Mesenchymal stem cell (in vitro differentiated cells and primary cell): ENCODE measurements at regions not wholly inside any gene's neighbourhood (a gene's known extent, or its start where the extent isn't known, plus 50 kb on each side); places are given as distances from the start of the nearest gene placed in this dataset.

Source experiments
- DNase-seq: peaks from one replicate; pipeline ENCODE4 v3.0.0-alpha.2; 2013
- H2AFZ ChIP-seq: one replicate; pipeline ENCODE4 v1.6.1; 2013; ENCODE audit warnings: low read depth, mild to moderate bottlenecking, control low read depth, inconsistent platforms, low read length, moderate library complexity
- H2AK5ac ChIP-seq: 2 replicates; pipeline ENCODE4 v1.6.1; 2013; ENCODE audit warnings: low read length, moderate library complexity, mild to moderate bottlenecking, inconsistent platforms; ENCODE audit not compliant: severe bottlenecking
- H2BK120ac ChIP-seq: one replicate; pipeline ENCODE4 v1.6.1; 2013; ENCODE audit warnings: low read depth, mild to moderate bottlenecking, inconsistent platforms, low read length, moderate library complexity
- H2BK12ac ChIP-seq, 2 experiments: one replicate each; pipeline ENCODE4 v1.6.1; 2013; ENCODE audit warnings: inconsistent platforms in 2 of 2, low read length in 2 of 2, mild to moderate bottlenecking in 2 of 2, moderate library complexity in 2 of 2, control low read depth in 1 of 2
- H2BK15ac ChIP-seq: one replicate; pipeline ENCODE4 v1.6.1; 2013; ENCODE audit warnings: mild to moderate bottlenecking, low read depth, inconsistent platforms; ENCODE audit not compliant: poor library complexity, severe bottlenecking
- H2BK5ac ChIP-seq: 2 replicates; pipeline ENCODE4 v1.6.1; 2013; ENCODE audit warnings: low read depth, mild to moderate bottlenecking, low read length, control low read depth, inconsistent platforms; ENCODE audit not compliant: poor library complexity, severe bottlenecking
- H3K14ac ChIP-seq, 2 experiments: one replicate each; pipeline ENCODE4 v1.6.1; 2013; ENCODE audit warnings: inconsistent platforms in 2 of 2, low read length in 2 of 2, control low read depth in 1 of 2, mild to moderate bottlenecking in 1 of 2, moderate library complexity in 1 of 2
- H3K18ac ChIP-seq, 2 experiments: one replicate each; pipeline ENCODE4 v1.6.1; 2013; ENCODE audit warnings: inconsistent platforms in 2 of 2, low read length in 2 of 2, control low read depth in 1 of 2, low read depth in 1 of 2, mild to moderate bottlenecking in 1 of 2
- H3K23ac ChIP-seq, 2 experiments: one replicate each; pipeline ENCODE4 v1.6.1; 2013; ENCODE audit warnings: inconsistent platforms in 2 of 2, low read length in 2 of 2, mild to moderate bottlenecking in 2 of 2, moderate library complexity in 2 of 2, control low read depth in 1 of 2
- H3K27ac ChIP-seq: 2 replicates; pipeline ENCODE4 v1.5.1; 2013; ENCODE audit warnings: mild to moderate bottlenecking, moderate library complexity, low read length, control low read depth, inconsistent platforms; ENCODE audit not compliant: poor library complexity, severe bottlenecking
- H3K27me3 ChIP-seq, 2 experiments: 2 replicates each; pipeline versions ENCODE4 v1.6.1 to v1.7.0; 2013; ENCODE audit warnings: low read length in 2 of 2, mild to moderate bottlenecking in 2 of 2, moderate library complexity in 2 of 2, control low read depth in 1 of 2, inconsistent platforms in 1 of 2; ENCODE audit not compliant: control insufficient read depth in 1 of 2, insufficient read depth in 1 of 2
- H3K36me3 ChIP-seq, 2 experiments: 2 replicates each; pipeline versions ENCODE4 v1.6.1 to v1.7.0; 2013; ENCODE audit warnings: low read length in 2 of 2, control low read depth in 1 of 2, inconsistent platforms in 1 of 2, low read depth in 1 of 2, mild to moderate bottlenecking in 1 of 2; ENCODE audit not compliant: insufficient read depth in 2 of 2, control insufficient read depth in 1 of 2
- H3K4ac ChIP-seq, 2 experiments: one replicate each; pipeline ENCODE4 v1.6.1; 2013; ENCODE audit warnings: inconsistent platforms in 2 of 2, low read length in 2 of 2, mild to moderate bottlenecking in 2 of 2, moderate library complexity in 2 of 2, control low read depth in 1 of 2, low read depth in 1 of 2
- H3K4me1 ChIP-seq: 2 replicates; pipeline ENCODE4 v1.6.1; 2013; ENCODE audit warnings: low read depth, low read length, control low read depth; ENCODE audit not compliant: control insufficient read depth, insufficient read depth
- H3K4me2 ChIP-seq: 2 replicates; pipeline ENCODE4 v1.6.1; 2013; ENCODE audit warnings: low read length, mild to moderate bottlenecking, inconsistent platforms; ENCODE audit not compliant: poor library complexity, severe bottlenecking
- H3K4me3 ChIP-seq, 2 experiments: 2 replicates each; pipeline versions ENCODE4 v1.5.1 to v1.7.0; 2013; ENCODE audit warnings: low read length in 2 of 2, mild to moderate bottlenecking in 2 of 2, control low read depth in 1 of 2, low read depth in 1 of 2; ENCODE audit not compliant: insufficient read depth in 1 of 2
- H3K79me1 ChIP-seq: replicated peaks from 2 replicates; pipeline ENCODE4 v1.6.1; 2013; ENCODE audit warnings: mild to moderate bottlenecking, control low read depth, low read length, inconsistent platforms; ENCODE audit not compliant: poor library complexity, severe bottlenecking
- H3K9ac ChIP-seq: 2 replicates; pipeline ENCODE4 v1.7.0; 2013; ENCODE audit warnings: mild to moderate bottlenecking, low read length, moderate library complexity
- H3K9me3 ChIP-seq: 2 replicates; pipeline ENCODE4 v1.7.0; 2013; ENCODE audit warnings: mild to moderate bottlenecking, low read length; ENCODE audit not compliant: control insufficient read depth
- H4K8ac ChIP-seq: one replicate; pipeline ENCODE4 v1.6.1; 2013; ENCODE audit warnings: inconsistent platforms, mild to moderate bottlenecking, low read length, moderate library complexity
- H4K91ac ChIP-seq: one replicate; pipeline ENCODE4 v1.6.1; 2013; ENCODE audit warnings: mild to moderate bottlenecking, low read length, inconsistent platforms
- WGBS: methylation state at CpG from one replicate; pipeline ENCODE4 v1.1.7; 2013; ENCODE audit warnings: mixed read lengths; 5-methylcytosine and 5-hydroxymethylcytosine counted together

DNA sequence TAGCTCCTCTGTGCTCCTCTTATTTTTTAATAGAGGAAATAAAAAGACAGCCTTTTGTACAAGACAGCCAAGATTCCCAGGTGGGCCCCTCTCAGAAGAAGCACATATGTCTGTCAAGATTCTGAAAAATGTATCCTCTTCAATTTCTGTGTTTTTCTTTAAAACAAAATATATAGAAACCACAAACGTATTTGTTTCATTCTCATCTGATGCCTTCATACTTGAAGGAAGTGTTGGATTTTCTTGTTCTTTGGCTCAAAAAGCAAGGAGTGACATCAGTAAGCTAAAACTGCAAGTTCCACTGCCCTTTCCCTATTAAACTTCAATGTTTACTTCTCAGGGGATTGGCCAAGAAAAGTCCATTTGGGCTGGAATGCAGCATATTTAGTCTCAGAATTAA lies 193.8 kb upstream of the OSR1 start:
- Histone ChIP-seq H3K27me3 (no peaks in the 10 kb centered on the region), H3K4me1 (peaks cover 3% of the 10 kb centered on the region), H3K23ac (no peak overlapping the region), H2BK15ac (no peak overlapping the region), H2BK120ac (no peak overlapping the region), H3K14ac (no peak overlapping the region), H4K91ac (no peak overlapping the region), H2BK5ac (no peak overlapping the region), H3K36me3 (no peaks in the 10 kb centered on the region), H3K9ac (no peak overlapping the region), H3K4me2 (no peak overlapping the region), H3K4ac (no peak overlapping the region), H3K27ac (no peak overlapping the region), H2BK12ac (no peak overlapping the region), H3K4me3 (no peak overlapping the region), H3K9me3 (no peaks in the 10 kb centered on the region), H2AFZ (no peak overlapping the region), H3K79me1 (no peaks in the 10 kb centered on the region), H3K18ac (no peak overlapping the region), H2AK5ac (no peak overlapping the region), H4K8ac (no peak overlapping the region)
- DNase-seq = no peak
- WGBS = no CpG with 5 or more reads among the region's 1 CpG

DNA sequence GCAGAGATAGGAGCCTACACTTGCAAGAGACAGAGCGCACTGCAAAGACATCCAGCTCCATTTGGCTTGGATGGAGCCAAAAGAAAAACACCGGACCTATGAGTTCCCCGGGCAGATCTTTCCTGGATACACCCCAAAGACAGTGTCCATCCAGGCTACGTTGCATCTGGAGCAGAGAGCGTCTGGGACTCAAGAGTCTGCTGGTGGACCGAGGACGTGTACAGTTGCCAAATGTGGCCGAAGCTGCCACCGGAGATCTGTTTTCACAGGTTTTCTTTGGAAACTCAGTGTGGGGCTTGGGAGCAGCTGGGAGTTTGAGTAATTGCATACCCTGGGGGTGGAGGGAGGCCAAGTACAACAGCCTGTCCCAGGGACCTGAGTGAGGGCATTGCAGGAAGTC lies 192.3 kb upstream of the OSR1 start:
- peak overlapping the region in 1 of 2 experiments; percentile 8 for H3K14ac ChIP-seq
- H3K4ac ChIP-seq = no peak overlapping the region
- no peak overlapping the region for H2BK120ac ChIP-seq
- no peaks in the 10 kb centered on the region for H3K9me3 ChIP-seq
- no peak overlapping the region for H2BK12ac ChIP-seq
- no peaks in the 10 kb centered on the region for H3K36me3 ChIP-seq
- no peak overlapping the region for H4K91ac ChIP-seq
- peaks cover 3% of the 10 kb centered on the region for H3K4me1 ChIP-seq
- no peak overlapping the region for H3K4me2 ChIP-seq
- H3K23ac ChIP-seq = no peak overlapping the region
- H2BK5ac ChIP-seq = no peak overlapping the region
- H3K9ac ChIP-seq = no peak overlapping the region
- no peak overlapping the region for H3K18ac ChIP-seq
- H2AK5ac ChIP-seq = no peak overlapping the region
- no peak overlapping the region for H3K27ac ChIP-seq
- no peaks in the 10 kb centered on the region for H3K27me3 ChIP-seq
- no peak overlapping the region for H2AFZ ChIP-seq
- WGBS = 87% methylated on average over 9 of the region's 9 CpGs
- no peak overlapping the region for H2BK15ac ChIP-seq
- no peaks in the 10 kb centered on the region for H3K79me1 ChIP-seq
- DNase-seq = no peak
- no peak overlapping the region for H4K8ac ChIP-seq
- H3K4me3 ChIP-seq = no peak overlapping the region

GRCh38 chr2:19549821-19550220 lies 191.4 kb upstream of the OSR1 start:
- H3K27me3 ChIP-seq = no peaks in the 10 kb centered on the region
- H2AFZ ChIP-seq = no peak overlapping the region
- no CpG with 5 or more reads among the region's 1 CpG for whole genome bisulfite sequencing
- H3K27ac ChIP-seq = no peak overlapping the region
- no peak overlapping the region for H3K9ac ChIP-seq
- no peak overlapping the region for H3K14ac ChIP-seq
- no peak overlapping the region for H4K91ac ChIP-seq
- no peak overlapping the region for H2BK15ac ChIP-seq
- H2BK5ac ChIP-seq = no peak overlapping the region
- no peak for DNase-seq
- no peaks in the 10 kb centered on the region for H3K36me3 ChIP-seq
- H3K4ac ChIP-seq = no peak overlapping the region
- no peak overlapping the region for H3K23ac ChIP-seq
- H3K79me1 ChIP-seq = no peaks in the 10 kb centered on the region
- no peak overlapping the region for H2AK5ac ChIP-seq
- no peak overlapping the region for H3K4me3 ChIP-seq
- H3K4me1 ChIP-seq = peaks cover 3% of the 10 kb centered on the region
- H3K18ac ChIP-seq = no peak overlapping the region
- no peaks in the 10 kb centered on the region for H3K9me3 ChIP-seq
- no peak overlapping the region for H4K8ac ChIP-seq
- H2BK12ac ChIP-seq = no peak overlapping the region
- no peak overlapping the region for H3K4me2 ChIP-seq
- H2BK120ac ChIP-seq = no peak overlapping the region

- no peak overlapping the region for H2AK5ac ChIP-seq
- H3K27me3 ChIP-seq = no peaks in the 10 kb centered on the region
- peak overlapping the region; percentile 20 for H4K91ac ChIP-seq
- H3K23ac ChIP-seq = no peak overlapping the region
- H3K27ac ChIP-seq = no peak overlapping the region
- H2BK12ac ChIP-seq = no peak overlapping the region
- no peak overlapping the region for H2BK5ac ChIP-seq
- H3K4me1 ChIP-seq = peaks cover 3% of the 10 kb centered on the region
- no peak overlapping the region for H3K4ac ChIP-seq
- no peaks in the 10 kb centered on the region for H3K9me3 ChIP-seq
- H3K4me3 ChIP-seq = no peak overlapping the region
- peak overlapping the region; percentile 12 for H2BK15ac ChIP-seq
- no peak for DNase-seq
- no peak overlapping the region for H3K18ac ChIP-seq
- no peaks in the 10 kb centered on the region for H3K79me1 ChIP-seq
- no peak overlapping the region for H3K9ac ChIP-seq
- no peak overlapping the region for H2BK120ac ChIP-seq
- H3K14ac ChIP-seq = no peak overlapping the region
- 100% methylated on average over 1 of the region's 1 CpG for WGBS
- no peaks in the 10 kb centered on the region for H3K36me3 ChIP-seq
- no peak overlapping the region for H2AFZ ChIP-seq
- no peak overlapping the region for H3K4me2 ChIP-seq
- peak overlapping the region; percentile 28 for H4K8ac ChIP-seq
These were observed 189.7 kb upstream of the OSR1 start for GRCh38 chr2:19548116-19548515.
